GM18511 (cell line): ENCODE measurements at regions not wholly inside any gene's neighbourhood (a gene's known extent, or its start where the extent isn't known, plus 50 kb on each side); places are given as distances from the start of the nearest gene placed in this dataset.

ENCODE experiments used
- ATAC-seq: cut with Tn5 transposase; IDR thresholded peaks from one replicate; pipeline ENCODE4 v1.9.1; 2021; ENCODE audit warnings: mild to moderate bottlenecking, moderate library complexity; ENCODE audit not compliant: unreplicated experiment

DNA sequence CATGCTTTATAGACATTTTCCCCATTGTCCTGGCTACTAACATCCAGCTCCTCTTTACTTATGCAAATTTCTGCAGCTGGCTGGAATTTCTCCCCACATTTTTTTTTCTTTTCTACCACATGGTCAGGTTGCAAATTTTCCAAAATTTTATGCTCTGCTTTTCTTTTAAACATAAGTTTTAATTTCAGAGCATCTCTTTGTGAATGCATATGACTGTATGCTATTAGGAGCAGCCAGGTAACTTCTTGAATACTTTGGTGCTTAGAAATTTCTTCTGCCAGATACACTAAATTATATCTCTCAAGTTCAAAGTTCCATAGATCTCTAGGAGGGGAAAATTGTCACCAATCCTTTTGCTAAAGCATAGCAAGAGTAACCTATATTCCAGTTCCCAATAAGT, 365.9 kb downstream of the LRFN5 start:
- no peak for ATAC-seq

DNA sequence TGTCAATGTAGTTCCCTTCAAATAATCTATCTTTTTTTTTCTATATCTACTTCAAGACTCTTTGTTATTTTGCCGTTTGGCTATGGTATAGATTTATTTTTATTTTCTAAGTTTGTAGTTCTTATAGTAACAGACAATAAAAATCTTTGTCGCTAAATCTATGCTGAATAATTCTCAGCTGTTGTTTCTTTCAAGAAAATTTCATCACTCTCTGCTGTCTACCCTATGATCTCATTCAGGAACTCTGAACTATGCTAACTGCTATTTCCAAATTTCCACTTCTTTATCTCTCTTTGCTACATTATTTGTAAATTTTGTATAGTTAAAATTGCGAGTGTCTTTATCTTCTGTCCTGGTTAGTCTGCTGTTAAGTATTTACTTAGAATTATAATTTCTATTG, 353.6 kb downstream of the LRFN5 start:
- ATAC-seq: no peak

DNA sequence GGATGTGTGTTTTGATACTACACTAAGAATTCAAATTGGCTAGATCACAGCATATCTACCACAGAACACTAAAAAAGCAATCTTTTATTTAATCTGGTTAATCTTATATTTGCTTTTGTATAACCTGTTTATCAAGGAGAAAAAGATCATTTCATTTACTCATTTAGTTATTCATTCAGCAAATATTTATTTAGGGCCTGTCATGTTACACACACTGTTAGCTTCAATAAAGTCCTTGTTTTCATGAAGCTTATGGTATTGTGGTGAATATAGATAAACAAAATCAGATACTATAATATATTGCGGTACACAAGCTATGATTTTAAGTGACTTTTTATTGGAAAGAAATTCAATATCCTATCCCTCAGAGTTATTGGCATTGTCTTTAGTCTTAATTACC, 350.8 kb downstream of the LRFN5 start:
- ATAC-seq: no peak
